Fibroblast of villous mesenchyme (primary cell): ENCODE measurements at regions not wholly inside any gene's neighbourhood (a gene's known extent, or its start where the extent isn't known, plus 50 kb on each side); places are given as distances from the start of the nearest gene placed in this dataset.
A peak's percentile ranks its signal among the peaks of the same experiment; 100 is the strongest.

Source experiments
- DNase-seq: peaks from one replicate; pipeline ENCODE4 v3.0.0-alpha.2; 2010; ENCODE audit warnings: low read depth
- H3K4me3 ChIP-seq: 2 replicates; pipeline ENCODE4 v1.5.1; 2011; ENCODE audit warnings: low read depth, mild to moderate bottlenecking, low read length
- TF ChIP-seq, protein P1 (sequence below): IDR thresholded peaks from 2 replicates; pipeline ENCODE4 v1.5.1; 2012; ENCODE audit warnings: low read depth, mild to moderate bottlenecking, low read length; ENCODE audit not compliant: insufficient read depth

DNA sequence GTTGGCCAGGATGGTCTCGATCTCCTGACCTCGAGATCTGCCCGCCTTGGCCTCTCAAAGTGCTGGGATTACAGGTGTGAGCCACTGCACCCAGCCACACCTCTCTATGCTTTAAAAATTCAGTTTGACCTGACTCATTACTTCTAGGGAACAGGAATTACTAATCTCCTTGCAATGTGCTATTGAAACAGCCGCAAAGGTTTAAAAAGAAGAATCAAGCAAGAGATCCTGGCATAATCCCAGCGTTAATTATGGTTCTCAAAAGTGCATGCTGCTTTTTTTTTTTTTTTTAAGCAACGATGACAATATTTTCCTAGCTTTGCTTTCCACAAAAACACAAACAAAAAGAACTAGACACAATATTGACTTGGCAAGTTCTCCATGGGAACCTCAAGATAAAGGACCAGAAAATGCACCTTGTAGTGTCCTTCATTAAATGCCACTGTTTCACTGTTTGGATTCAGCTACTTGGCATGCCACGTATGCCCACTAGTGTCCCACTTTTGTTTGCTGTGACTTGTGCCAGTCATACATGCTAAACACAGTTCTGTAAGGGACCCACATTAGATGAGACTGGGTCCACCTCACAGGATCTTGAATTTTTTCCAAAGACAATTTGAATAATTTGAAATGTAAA is 112.6 kb upstream of the PPARGC1A start:
- TF ChIP-seq, protein P1, sequence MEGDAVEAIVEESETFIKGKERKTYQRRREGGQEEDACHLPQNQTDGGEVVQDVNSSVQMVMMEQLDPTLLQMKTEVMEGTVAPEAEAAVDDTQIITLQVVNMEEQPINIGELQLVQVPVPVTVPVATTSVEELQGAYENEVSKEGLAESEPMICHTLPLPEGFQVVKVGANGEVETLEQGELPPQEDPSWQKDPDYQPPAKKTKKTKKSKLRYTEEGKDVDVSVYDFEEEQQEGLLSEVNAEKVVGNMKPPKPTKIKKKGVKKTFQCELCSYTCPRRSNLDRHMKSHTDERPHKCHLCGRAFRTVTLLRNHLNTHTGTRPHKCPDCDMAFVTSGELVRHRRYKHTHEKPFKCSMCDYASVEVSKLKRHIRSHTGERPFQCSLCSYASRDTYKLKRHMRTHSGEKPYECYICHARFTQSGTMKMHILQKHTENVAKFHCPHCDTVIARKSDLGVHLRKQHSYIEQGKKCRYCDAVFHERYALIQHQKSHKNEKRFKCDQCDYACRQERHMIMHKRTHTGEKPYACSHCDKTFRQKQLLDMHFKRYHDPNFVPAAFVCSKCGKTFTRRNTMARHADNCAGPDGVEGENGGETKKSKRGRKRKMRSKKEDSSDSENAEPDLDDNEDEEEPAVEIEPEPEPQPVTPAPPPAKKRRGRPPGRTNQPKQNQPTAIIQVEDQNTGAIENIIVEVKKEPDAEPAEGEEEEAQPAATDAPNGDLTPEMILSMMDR = no peak
- DNase-seq = peak; percentile 58
- H3K4me3 ChIP-seq = no peak overlapping the region

DNA sequence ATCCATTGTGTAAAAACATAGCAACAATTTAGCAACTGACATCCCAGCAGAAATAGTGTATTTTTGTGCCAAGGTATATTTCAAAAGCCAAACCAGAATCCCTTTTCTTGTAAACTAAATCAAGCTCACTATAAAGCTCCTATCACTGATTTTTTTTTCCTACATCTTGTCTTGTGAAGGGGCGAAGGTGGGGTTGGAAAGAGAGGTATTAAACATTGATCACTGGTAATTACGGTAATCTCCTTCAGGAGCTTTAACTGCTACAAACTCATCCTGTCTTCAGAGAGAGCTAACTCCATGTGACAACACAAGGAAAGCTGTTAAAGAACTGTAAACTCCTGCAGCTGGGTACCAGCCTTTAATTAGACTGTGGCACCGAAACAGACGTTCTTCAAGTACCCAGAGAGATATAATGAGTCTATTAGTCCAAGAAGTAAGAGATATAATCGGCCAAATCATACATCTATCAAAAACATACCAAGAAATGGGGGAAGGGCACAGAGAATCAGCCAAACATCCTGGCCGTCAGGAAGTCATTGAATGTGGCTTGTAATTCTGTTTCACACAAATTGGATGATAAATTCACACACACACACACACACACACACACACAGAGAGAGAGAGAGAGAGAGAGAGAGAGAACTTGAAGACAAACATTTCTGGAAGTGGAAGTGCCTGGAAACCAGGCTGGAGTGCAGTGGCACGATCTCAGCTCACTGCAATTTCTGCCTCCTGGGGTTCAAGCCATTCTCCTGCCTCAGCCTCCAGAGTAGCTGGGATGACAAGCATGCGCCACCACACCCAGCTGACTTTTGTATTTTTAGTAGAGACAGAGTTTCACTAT is 111.9 kb upstream of the PPARGC1A start:
- H3K4me3 ChIP-seq = no peak overlapping the region
- no peak for DNase-seq
- TF ChIP-seq, protein P1 = no peak

DNA sequence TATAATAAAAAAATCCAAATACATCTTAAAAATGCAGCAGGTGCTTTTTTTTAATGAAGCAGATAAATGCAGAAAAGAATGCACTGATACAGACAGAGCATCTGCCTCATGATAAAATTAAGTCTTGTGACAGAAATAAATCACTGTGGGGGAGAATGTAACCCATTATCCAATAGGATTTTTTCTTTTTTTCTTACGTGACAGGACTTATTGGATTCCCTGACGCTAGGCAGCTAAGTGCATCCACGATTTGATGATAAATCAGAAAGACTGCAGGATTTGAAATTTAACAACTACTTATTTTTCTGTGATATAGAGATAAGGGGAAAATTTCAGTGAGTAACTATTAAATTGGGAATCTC is 110.6 kb upstream of the PPARGC1A start:
- no peak for DNase-seq
- TF ChIP-seq, protein P1 = no peak
- no peak overlapping the region for H3K4me3 ChIP-seq

DNA sequence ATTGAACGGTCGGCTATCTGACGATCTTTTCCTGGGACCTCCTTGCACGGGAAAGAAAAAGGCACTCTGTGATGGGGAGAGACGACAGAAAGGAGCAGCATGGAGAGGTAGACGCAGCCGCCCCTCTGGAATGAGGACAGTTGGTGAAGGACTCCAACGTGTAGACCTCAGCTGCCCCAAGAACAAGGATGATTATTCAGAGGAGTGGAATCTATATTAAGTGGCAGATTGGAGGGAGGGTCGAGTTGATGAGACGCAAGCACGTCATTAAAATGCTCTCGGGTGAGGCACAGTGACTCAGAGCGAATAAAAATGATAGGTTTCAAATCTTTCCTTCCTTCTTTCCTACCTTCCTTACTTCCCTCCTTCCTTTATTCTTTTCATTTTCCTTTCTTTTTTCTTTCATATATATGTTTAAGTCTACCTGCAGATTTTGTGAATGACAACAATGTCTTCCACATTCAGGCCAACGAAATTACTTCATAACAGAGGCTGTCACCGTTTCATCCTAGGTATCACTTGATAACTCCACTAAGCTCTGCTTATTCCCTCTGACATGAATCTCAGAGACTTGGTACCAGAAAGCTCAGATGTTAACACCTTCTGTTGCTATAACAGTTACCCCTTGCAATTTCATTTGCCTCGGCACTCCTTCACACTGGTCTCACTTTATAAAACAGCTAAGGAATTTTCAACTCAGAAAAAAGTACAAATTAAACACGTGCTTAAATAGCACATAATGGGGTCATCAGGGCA is 110.0 kb upstream of the PPARGC1A start:
- TF ChIP-seq, protein P1 = no peak
- DNase-seq = no peak
- H3K4me3 ChIP-seq = no peak overlapping the region

DNA sequence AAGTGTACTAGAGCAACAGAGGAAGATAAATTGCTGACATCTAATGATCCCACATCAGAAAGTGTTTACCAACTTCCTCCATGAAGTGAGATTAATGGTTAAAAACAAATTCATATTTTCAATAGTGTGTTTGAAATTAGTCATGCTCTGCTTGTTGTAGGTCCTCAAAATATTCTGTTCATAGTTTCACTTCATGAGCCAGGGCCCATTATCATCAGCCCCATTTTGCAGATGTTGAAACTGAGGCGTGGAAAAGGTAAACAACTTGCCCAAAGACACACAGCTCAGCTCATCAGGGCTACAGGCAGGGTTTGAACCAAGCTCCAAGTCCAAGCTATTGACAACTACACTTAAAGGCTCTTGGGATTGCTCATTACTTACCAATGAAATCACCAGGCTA is 103.5 kb upstream of the PPARGC1A start:
- no peak overlapping the region for H3K4me3 ChIP-seq
- TF ChIP-seq, protein P1 = no peak
- DNase-seq = no peak

DNA sequence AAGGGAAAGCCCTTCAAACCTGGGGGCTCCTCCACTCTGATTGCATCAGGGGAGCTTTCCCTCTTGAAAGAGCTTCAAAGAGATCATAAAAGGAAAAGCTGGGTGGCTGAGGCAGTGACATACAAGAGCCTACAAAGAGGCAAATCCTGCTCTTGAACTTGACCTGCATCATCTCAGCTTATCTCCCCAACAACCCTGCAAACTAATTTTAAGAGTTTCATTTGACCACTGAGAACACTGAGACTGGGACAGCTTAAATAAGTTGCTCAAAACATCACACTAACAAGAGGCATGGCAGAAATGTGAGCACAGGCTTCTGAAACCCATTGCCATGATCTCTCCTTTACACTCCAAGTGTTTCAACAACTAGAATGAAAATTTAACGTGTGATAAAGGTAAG is 101.6 kb upstream of the PPARGC1A start:
- TF ChIP-seq, protein P1 = no peak
- H3K4me3 ChIP-seq = no peak overlapping the region
- DNase-seq = no peak
